GM12878 (cell line): ENCODE measurements at regions not wholly inside any gene's neighbourhood (a gene's known extent, or its start where the extent isn't known, plus 50 kb on each side); places are given as distances from the start of the nearest gene placed in this dataset.

Experiments
- ATAC-seq: fragments of 200-7000 bp; cut with Tn5 transposase; 3 replicates; pipeline ENCODE4 v1.9.1; 2020; ENCODE audit warnings: mild to moderate bottlenecking, moderate library complexity
- BruUV-seq: library from RNA; stranded (reverse); fragments of 400-500 nt; replicated peaks from 2 replicates; lab custom pipeline; 2021; lab: Mats Ljungman, UMichigan
- CTCF ChIA-PET: fragments of 300-600 bp; sonication (Branson Sonifier 250); formaldehyde crosslinking; extraction: SDS; loops from one replicate; lab custom pipeline; 2021; ENCODE audit warnings: inconsistent platforms; lab: Yijun Ruan, JAX
- POLR2A ChIA-PET: fragments of 350-600 bp; formaldehyde crosslinking; extraction: SDS; loops from one replicate; lab custom pipeline; 2021; ENCODE audit warnings: inconsistent platforms; lab: Charles Lee
- RAD21 ChIA-PET: fragments of 300-600 bp; sonication (Branson Sonifier 250); formaldehyde crosslinking; loops from one replicate; lab custom pipeline; 2023; ENCODE audit warnings: antibody characterized with exemption; ENCODE audit not compliant: unreplicated experiment; lab: Charles Lee
- SMC1A ChIA-PET: fragments of 300-600 bp; sonication (Branson Sonifier 250); formaldehyde crosslinking; loops from one replicate; lab custom pipeline; 2023; ENCODE audit not compliant: unreplicated experiment, uncharacterized antibody; lab: Charles Lee
- DNase-seq: peaks from one replicate; pipeline ENCODE4 v3.0.0-alpha.2; 2011; ENCODE audit warnings: low read depth, low spot score
- FAIRE-seq: peaks from 3 replicates; lab custom pipeline; 2011; peaks lifted over from hg19 to GRCh38; lab: Jason Lieb, UNC
- H2AFZ ChIP-seq: 2 replicates; pipeline ENCODE4 v1.6.0; 2011; ENCODE audit warnings: low read depth, low read length, control low read depth; ENCODE audit not compliant: control insufficient read depth
- H3K27ac ChIP-seq: 2 replicates; pipeline ENCODE4 v1.5.1; 2011; ENCODE audit warnings: control low read depth; ENCODE audit not compliant: control insufficient read depth, insufficient read depth
- H3K27me3 ChIP-seq, 2 experiments: replicated peaks in 1 of 2; 2 replicates each; pipeline versions ENCODE4 v1.6.0 to v1.6.1; 2011; ENCODE audit warnings: low read length in 1 of 2; ENCODE audit not compliant: control insufficient read depth in 2 of 2, insufficient read depth in 2 of 2
- H3K36me3 ChIP-seq, 2 experiments: 2 replicates each; pipeline ENCODE4 v1.5.1; 2011; ENCODE audit warnings: low read length in 1 of 2; ENCODE audit not compliant: control insufficient read depth in 2 of 2, insufficient read depth in 2 of 2
- H3K4me1 ChIP-seq: 2 replicates; pipeline ENCODE4 v1.6.1; 2011; ENCODE audit warnings: mild to moderate bottlenecking, low read length, moderate library complexity, mixed read lengths; ENCODE audit not compliant: control insufficient read depth, insufficient read depth
- H3K4me2 ChIP-seq: 2 replicates; pipeline ENCODE4 v1.6.0; 2011; ENCODE audit warnings: control low read depth; ENCODE audit not compliant: control insufficient read depth, insufficient read depth
- H3K4me3 ChIP-seq: fragments of 200-600 bp; sonication (generic); 2 replicates; pipeline ENCODE4 v1.5.1; 2016
- H3K79me2 ChIP-seq: 2 replicates; pipeline ENCODE4 v1.6.0; 2011; ENCODE audit warnings: low read length; ENCODE audit not compliant: control insufficient read depth, insufficient read depth
- H3K9ac ChIP-seq: 2 replicates; pipeline ENCODE4 v1.8.0; 2011; ENCODE audit warnings: low read length, control low read depth, mixed read lengths; ENCODE audit not compliant: control insufficient read depth, insufficient read depth
- H3K9me3 ChIP-seq: replicated peaks from 3 replicates; pipeline ENCODE4 v1.5.1; 2011; ENCODE audit warnings: mild to moderate bottlenecking, low read length; ENCODE audit not compliant: control insufficient read depth, insufficient read depth
- H4K20me1 ChIP-seq: 2 replicates; pipeline ENCODE4 v1.6.0; 2011; ENCODE audit not compliant: control insufficient read depth, insufficient read depth
- CBFB ChIP-seq: IDR thresholded peaks from 2 replicates; pipeline ENCODE4 v1.6.1; 2016; ENCODE audit warnings: antibody characterized with exemption, low read depth
- E2F8 ChIP-seq: fragments of 450-650 bp; IDR thresholded peaks from 2 replicates; pipeline ENCODE4 v1.6.1; 2018; ENCODE audit warnings: mild to moderate bottlenecking, low read depth, moderate library complexity; ENCODE audit not compliant: partially characterized antibody
- KAT2A ChIP-seq: conservative IDR thresholded peaks from 2 replicates; pipeline ENCODE4 v1.6.1; 2011; ENCODE audit warnings: low read depth, low read length; ENCODE audit not compliant: control insufficient read depth
- NR2F1 ChIP-seq: fragments of 450-650 bp; conservative IDR thresholded peaks from 2 replicates; pipeline ENCODE4 v1.6.1; 2017; ENCODE audit warnings: mild to moderate bottlenecking
- POLR2AphosphoS2 ChIP-seq: IDR thresholded peaks from 2 replicates; pipeline ENCODE4 v1.6.1; 2011; ENCODE audit warnings: low read depth, mild to moderate bottlenecking, low read length, improper control_type of control experiment, moderate library complexity
- SP1 ChIP-seq: IDR thresholded peaks from one replicate; pipeline ENCODE4 v1.6.1; 2011; ENCODE audit warnings: low read depth, low read length
- WGBS: methylation state at CpG from one replicate; pipeline ENCODE4 v1.1.6; 2016; ENCODE audit warnings: low lambda C conversion rate; ENCODE audit not compliant: insufficient replicate concordance, insufficient coverage; ENCODE audit errors: missing lambda C conversion rate; 5-methylcytosine and 5-hydroxymethylcytosine counted together
- in situ Hi-C: fragments of 300-500 bp; cut with MboI; formaldehyde crosslinking; loops from 9 replicates; pipeline ENCODE4 v1.14.3; 2018; ENCODE audit warnings: mixed read lengths
- intact Hi-C: fragments of 100-400 bp; cut with micrococcal nuclease; formaldehyde crosslinking; loops from one replicate; pipeline ENCODE4 v1.14.2; 2022; ENCODE audit not compliant: unreplicated experiment
- TF ChIP-seq, protein P1 (sequence below): fragments of 450-650 bp; conservative IDR thresholded peaks from 2 replicates; pipeline ENCODE4 v1.6.1; 2017; ENCODE audit warnings: mild to moderate bottlenecking, moderate library complexity

DNA sequence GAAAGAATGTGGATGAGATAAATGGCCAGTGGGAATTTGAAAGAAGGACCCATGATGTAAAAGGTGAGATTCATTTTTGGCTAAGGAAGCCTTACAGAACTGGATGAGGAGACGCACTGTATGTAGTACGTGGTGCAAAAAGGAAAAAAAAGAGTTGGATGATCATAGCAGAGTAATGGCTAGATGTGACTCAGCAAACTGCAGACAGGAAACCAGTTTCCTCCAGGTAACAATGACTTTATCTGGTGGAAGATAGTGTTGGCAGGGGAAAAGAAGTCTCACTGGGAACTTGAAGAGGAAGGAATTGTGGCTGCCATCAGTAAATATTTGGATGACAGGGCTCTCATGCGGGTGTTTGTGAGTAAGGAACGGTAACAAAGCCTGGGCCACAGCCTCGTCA lies 243.2 kb downstream of the CPE start:
- TF ChIP-seq CBFB, result no peak
- no peak for TF ChIP-seq SP1
- TF ChIP-seq, protein P1, sequence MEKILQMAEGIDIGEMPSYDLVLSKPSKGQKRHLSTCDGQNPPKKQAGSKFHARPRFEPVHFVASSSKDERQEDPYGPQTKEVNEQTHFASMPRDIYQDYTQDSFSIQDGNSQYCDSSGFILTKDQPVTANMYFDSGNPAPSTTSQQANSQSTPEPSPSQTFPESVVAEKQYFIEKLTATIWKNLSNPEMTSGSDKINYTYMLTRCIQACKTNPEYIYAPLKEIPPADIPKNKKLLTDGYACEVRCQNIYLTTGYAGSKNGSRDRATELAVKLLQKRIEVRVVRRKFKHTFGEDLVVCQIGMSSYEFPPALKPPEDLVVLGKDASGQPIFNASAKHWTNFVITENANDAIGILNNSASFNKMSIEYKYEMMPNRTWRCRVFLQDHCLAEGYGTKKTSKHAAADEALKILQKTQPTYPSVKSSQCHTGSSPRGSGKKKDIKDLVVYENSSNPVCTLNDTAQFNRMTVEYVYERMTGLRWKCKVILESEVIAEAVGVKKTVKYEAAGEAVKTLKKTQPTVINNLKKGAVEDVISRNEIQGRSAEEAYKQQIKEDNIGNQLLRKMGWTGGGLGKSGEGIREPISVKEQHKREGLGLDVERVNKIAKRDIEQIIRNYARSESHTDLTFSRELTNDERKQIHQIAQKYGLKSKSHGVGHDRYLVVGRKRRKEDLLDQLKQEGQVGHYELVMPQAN, result no peak
- no peak for TF ChIP-seq NR2F1
- no peak for TF ChIP-seq POLR2AphosphoS2
- no peak for TF ChIP-seq E2F8
- no peak for TF ChIP-seq KAT2A
- no peaks in the 10 kb centered on the region for H3K27me3 ChIP-seq
- H3K9ac ChIP-seq, result no peak overlapping the region
- FAIRE-seq (no peak), DNase-seq (no peak), ATAC-seq (no peak)
- RAD21 ChIA-PET, result no interaction called here
- no peaks in the 10 kb centered on the region for H3K79me2 ChIP-seq
- no peak overlapping the region for H3K4me3 ChIP-seq
- intact Hi-C loops (no loop called here), in situ Hi-C loops (no loop called here)
- 4% methylated on average over 5 of the region's 5 CpGs for WGBS
- BruUV-seq, result no TSS peak
- H2AFZ ChIP-seq, result no peak overlapping the region
- H3K4me1 ChIP-seq, result no peaks in the 10 kb centered on the region
- no peak overlapping the region for H3K4me2 ChIP-seq
- POLR2A ChIA-PET, result interaction anchor here (0.7 kb wide), 1 partner anchor 262 kb away, joined by 5 read pairs; no protein-coding TSS in a partner anchor
- CTCF ChIA-PET, result no interaction called here
- no peaks in the 10 kb centered on the region for H3K9me3 ChIP-seq
- SMC1A ChIA-PET, result no interaction called here
- no peak overlapping the region for H3K27ac ChIP-seq
- no peaks in the 10 kb centered on the region for H4K20me1 ChIP-seq
- no peaks in the 10 kb centered on the region for H3K36me3 ChIP-seq
